WERI-Rb-1 (cell line): ENCODE measurements at regions not wholly inside any gene's neighbourhood (a gene's known extent, or its start where the extent isn't known, plus 50 kb on each side); places are given as distances from the start of the nearest gene placed in this dataset.

Source experiments
- DNase-seq: peaks from one replicate; pipeline ENCODE4 v3.0.0-alpha.2; 2020
- H3K27ac ChIP-seq: fragments of 250-450 bp; sonication (Bioruptor Pico); 2 replicates; pipeline ENCODE4 v1.5.1; 2020; ENCODE audit warnings: mild to moderate bottlenecking, moderate library complexity
- H3K27me3 ChIP-seq: fragments of 250-450 bp; sonication (Bioruptor Pico); 2 replicates; pipeline ENCODE4 v1.5.1; 2021; ENCODE audit warnings: mild to moderate bottlenecking, low read depth, moderate library complexity; ENCODE audit not compliant: insufficient read depth, severe bottlenecking
- H3K36me3 ChIP-seq: fragments of 250-450 bp; sonication (Bioruptor Pico); 2 replicates; pipeline ENCODE4 v1.5.1; 2020; ENCODE audit warnings: mild to moderate bottlenecking, moderate library complexity
- H3K4me3 ChIP-seq: 2 replicates; pipeline ENCODE4 v1.5.1; 2011; ENCODE audit warnings: low read depth, mild to moderate bottlenecking, control low read depth, low read length
- H3K9me3 ChIP-seq: fragments of 250-450 bp; sonication (Bioruptor Pico); 2 replicates; pipeline ENCODE4 v1.5.1; 2021; ENCODE audit warnings: mild to moderate bottlenecking, moderate library complexity; ENCODE audit not compliant: severe bottlenecking
- CTCF ChIP-seq: IDR thresholded peaks from 2 replicates; pipeline ENCODE4 v1.5.1; 2011; ENCODE audit warnings: low read depth, mild to moderate bottlenecking, control low read depth, inconsistent platforms, low read length

GRCh38 chr2:185185044-185185443, 553.6 kb upstream of the FSIP2 start:
- no peaks in the 10 kb centered on the region for H3K36me3 ChIP-seq
- no peaks in the 10 kb centered on the region for H3K27me3 ChIP-seq
- no peak for DNase-seq
- H3K9me3 ChIP-seq = no peaks in the 10 kb centered on the region
- no peak overlapping the region for H3K4me3 ChIP-seq
- no peak for TF ChIP-seq CTCF
- H3K27ac ChIP-seq = no peak overlapping the region

- H3K27me3 ChIP-seq = no peaks in the 10 kb centered on the region
- no peak for DNase-seq
- H3K36me3 ChIP-seq = no peaks in the 10 kb centered on the region
- no peak overlapping the region for H3K4me3 ChIP-seq
- TF ChIP-seq CTCF = no peak
- H3K27ac ChIP-seq = no peak overlapping the region
- H3K9me3 ChIP-seq = no peaks in the 10 kb centered on the region
Observed at GRCh38 chr2:185187421-185187820, 551.2 kb upstream of the FSIP2 start.

GRCh38 chr2:185188656-185189055, 549.9 kb upstream of the FSIP2 start:
- Histone ChIP-seq H3K27ac (no peak overlapping the region), H3K4me3 (no peak overlapping the region), H3K36me3 (no peaks in the 10 kb centered on the region), H3K9me3 (no peaks in the 10 kb centered on the region), H3K27me3 (no peaks in the 10 kb centered on the region)
- no peak for TF ChIP-seq CTCF
- no peak for DNase-seq

- no peak overlapping the region for H3K27ac ChIP-seq
- DNase-seq = no peak
- H3K27me3 ChIP-seq = no peaks in the 10 kb centered on the region
- TF ChIP-seq CTCF = no peak
- H3K36me3 ChIP-seq = no peaks in the 10 kb centered on the region
- H3K9me3 ChIP-seq = no peaks in the 10 kb centered on the region
- H3K4me3 ChIP-seq = no peak overlapping the region
Observed at GRCh38 chr2:185201063-185201462, 537.5 kb upstream of the FSIP2 start.

- TF ChIP-seq CTCF = no peak
- Histone ChIP-seq H3K36me3 (no peaks in the 10 kb centered on the region), H3K4me3 (no peak overlapping the region), H3K27me3 (no peaks in the 10 kb centered on the region), H3K27ac (no peak overlapping the region), H3K9me3 (no peaks in the 10 kb centered on the region)
- DNase-seq = no peak
Observed at GRCh38 chr2:185202381-185202780, 536.2 kb upstream of the FSIP2 start.

- no peak overlapping the region for H3K27ac ChIP-seq
- no peak for DNase-seq
- H3K27me3 ChIP-seq = no peaks in the 10 kb centered on the region
- no peaks in the 10 kb centered on the region for H3K36me3 ChIP-seq
- H3K9me3 ChIP-seq = no peaks in the 10 kb centered on the region
- TF ChIP-seq CTCF = no peak
- no peak overlapping the region for H3K4me3 ChIP-seq
Observed at GRCh38 chr2:185202945-185203528, 535.6 kb upstream of the FSIP2 start.
